Kidney capillary endothelial cell (primary cell): ENCODE measurements at regions not wholly inside any gene's neighbourhood (a gene's known extent, or its start where the extent isn't known, plus 50 kb on each side); places are given as distances from the start of the nearest gene placed in this dataset.

Experiments
- DNase-seq: peaks from one replicate; pipeline ENCODE4 v3.0.0-alpha.2; 2018; ENCODE audit warnings: low spot score

DNA sequence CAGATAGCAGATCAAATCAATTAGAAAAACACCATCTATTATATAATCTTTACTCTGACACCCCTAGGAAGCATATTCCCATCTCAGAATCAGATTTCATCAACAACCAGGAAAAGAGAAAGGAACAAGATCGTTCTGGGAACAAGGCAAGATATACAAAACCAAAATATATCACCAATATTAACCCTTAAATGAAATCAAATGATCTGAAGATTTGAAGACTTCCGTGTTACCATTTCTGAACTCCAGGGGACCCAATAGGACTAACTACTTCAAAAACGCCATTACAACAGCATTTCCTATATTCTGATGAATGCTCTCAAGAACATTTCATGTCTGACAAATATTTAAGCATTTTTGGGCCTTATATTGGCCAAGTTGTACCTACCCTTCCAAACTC, 624.2 kb upstream of the ZFHX3 start:
- no peak for DNase-seq

DNA sequence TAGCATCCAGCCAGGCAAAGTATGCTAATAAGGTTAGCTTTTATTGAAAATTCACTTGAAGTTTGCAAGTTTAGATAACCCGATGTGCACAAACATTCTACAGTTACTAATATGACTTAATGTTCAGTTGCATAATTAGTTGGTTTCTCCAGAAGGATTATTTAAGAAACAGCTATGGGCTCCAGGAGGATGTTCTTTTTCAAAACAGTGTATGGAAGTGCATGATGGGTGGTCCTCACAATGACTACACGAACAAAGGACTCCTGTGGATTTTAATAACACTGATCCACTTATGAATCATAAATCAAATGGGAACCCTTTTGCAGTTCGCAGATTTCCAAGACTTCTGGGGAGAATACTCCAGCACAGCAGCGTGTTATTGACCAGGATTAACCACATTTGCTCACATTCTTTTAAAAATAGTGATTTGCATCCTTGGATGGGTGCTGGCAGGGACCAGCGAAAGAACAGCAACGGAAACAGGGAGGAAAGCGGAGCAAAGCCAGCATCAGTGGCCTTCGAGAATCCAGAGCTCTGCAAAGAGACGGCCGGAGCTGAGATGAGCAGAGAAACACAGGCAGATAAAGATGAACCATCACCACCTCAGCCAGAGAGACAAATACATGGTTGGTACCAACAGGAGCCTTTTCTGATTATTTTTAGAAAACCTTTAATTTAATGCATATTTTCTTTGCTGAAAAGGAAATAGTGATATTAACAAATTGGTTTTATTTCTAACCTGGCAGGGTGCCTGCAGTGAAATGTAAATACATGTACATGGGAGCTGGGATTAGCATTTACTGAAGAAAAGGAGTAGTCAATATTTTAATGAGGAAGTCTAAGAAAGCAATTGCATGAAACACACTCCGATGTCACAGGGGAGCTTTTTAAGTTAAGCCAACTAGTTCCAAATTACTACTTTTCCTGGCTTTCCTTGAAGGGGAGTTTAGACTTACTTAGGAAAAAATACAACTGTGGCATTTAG, 623.2 kb upstream of the ZFHX3 start:
- DNase-seq, result no peak

DNA sequence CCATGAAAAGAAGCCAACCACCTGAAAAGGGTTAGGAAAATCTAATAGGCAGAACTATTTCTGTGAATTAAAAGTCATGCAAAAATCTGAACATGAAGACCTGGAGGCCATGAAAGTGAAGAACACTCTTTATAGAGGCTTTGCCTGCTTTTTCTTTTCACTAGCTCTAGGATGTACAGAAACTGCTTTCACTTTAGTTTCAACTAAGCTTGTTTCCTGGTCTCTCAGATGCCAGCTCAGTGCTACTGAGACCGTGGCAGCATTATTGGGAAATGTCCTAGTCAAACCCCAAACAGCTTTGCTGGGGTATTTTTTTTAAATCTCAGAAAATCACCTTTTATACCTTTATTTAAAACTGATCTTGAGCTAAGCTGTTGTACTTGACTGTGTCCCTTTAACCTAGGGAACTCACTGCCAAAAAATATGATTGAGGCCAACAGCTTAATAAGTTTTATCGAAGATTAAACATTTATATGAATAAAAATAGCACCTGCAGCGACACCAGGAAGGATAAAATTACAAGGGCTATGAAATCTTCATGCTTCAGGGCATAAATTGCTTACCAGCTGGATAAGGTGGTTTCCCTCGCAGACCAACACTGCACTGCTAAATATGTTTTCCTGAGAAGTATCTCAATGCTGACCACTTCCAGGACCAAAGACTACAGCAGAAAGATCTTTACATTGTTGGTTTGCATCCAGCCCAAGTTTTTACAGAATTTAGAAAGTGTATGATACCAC, 621.8 kb upstream of the ZFHX3 start:
- DNase-seq, result no peak

DNA sequence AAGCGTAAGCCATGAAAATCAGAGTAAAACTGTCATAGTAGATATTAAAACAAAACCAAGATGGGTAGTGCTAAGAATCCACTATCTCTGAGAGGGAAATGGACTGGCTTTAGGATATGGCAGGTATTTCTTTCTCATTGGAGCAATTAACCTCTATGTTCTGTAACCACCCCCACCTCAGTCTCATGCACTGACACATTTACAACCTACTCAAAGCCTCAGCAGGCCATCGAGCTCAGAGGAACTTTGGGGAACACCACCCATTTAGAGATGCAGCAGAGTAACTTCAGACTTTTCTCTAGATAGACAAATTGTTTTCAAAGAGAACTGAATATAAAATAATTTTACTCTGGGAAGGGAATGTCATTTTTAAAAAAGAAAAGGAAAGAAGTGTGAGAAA, 615.8 kb upstream of the ZFHX3 start:
- DNase-seq, result no peak

DNA sequence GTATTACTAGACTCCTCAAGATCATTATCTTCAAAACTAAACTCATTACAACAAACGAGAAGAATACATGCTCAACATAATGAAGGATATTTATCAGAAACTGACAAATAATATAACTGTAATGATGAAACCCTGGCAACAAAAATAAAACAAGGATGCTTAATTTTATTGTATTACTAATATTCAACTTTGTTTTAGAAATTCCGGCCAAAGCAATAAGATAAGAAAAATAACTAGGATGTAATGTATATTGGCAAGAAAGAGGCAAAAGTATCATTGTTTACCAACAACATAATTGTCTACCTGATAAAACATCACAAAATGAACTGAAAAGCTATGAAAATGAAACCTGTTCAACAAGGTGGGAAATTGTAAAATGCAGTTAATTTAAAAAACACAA, 588.3 kb upstream of the ZFHX3 start:
- DNase-seq, result no peak

DNA sequence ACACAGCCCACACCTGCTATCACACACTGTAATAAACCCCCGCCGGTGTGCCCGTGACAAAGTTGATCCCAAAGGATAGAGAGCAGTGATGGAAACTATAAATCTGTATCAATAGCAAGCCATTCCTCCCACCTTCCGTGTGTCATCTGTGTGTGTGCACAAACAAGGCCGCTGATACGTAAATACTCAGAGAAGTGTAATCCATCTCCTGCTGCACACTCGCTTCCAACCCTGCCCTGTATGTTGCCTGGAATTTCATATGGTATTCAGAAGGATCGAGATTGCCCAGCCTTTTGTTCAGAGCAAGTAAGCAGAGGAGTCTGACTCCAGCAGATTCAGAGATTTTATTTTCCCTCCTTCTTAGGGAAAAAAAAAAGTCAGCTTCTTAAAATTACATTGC, 581.1 kb upstream of the ZFHX3 start:
- no peak for DNase-seq

DNA sequence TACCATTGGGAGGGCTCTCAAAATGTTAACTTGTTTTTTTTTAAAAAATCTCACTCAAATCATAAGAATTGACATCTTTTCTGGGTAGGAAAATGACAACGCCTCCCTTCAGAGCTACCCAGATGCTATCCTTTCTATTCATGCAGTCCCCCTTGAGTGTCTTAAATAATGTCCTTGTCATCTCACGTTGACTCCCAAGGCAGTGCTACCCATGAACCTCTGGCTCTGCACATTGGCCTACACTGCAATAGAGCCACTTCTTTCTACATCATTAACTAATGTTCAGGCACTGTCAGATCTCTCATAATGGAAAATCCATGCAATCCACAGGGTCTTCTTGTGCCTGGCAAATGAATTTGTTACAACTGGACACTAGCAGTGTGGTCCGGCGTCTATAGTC, 569.8 kb upstream of the ZFHX3 start:
- DNase-seq, result no peak

DNA sequence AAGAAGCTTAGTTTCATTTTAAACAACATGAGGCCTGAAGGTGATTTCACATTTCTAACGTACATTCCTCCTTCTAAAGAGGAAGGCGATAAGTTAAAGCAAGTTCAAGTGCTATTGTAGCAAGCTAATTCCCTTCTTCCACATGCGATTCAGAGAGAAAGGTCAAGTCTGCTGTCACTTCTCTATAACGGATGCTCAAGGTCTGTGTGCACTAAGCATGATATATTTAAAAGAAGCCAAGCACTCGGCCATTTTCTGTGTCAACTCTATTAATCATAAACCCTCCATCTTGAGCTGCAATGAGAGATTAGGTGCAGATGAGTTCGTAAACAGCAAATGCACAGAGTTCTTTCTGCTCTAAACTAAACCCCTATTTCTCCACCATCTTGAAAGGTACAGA, 568.8 kb upstream of the ZFHX3 start:
- DNase-seq, result no peak

DNA sequence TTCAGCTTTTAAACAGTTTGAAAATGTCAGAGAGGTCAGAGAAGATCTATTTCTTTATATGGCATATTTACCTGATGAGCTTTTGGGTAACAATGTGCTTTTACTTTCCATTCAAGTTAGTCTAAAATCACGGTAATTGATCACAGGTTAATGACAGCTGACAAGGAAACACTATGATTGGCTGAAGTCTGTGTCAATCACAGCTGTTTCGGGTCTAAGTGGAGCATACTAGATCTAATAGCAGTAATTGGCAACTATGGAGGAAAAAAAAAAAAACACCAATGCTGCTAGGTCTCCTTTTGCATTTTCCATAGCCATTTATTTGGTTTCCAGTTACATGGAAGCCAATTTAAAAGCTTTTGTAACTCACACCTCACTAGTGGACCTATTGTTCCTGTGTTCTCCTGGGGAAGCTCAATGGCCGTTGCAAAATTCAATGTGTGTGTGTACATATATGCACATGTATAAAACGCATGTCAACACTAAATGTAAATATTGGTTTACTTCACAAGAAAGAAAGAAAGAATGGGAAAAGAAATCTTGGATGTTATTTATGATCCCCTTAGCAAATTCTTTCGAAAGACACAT, 568.3 kb upstream of the ZFHX3 start:
- no peak for DNase-seq

DNA sequence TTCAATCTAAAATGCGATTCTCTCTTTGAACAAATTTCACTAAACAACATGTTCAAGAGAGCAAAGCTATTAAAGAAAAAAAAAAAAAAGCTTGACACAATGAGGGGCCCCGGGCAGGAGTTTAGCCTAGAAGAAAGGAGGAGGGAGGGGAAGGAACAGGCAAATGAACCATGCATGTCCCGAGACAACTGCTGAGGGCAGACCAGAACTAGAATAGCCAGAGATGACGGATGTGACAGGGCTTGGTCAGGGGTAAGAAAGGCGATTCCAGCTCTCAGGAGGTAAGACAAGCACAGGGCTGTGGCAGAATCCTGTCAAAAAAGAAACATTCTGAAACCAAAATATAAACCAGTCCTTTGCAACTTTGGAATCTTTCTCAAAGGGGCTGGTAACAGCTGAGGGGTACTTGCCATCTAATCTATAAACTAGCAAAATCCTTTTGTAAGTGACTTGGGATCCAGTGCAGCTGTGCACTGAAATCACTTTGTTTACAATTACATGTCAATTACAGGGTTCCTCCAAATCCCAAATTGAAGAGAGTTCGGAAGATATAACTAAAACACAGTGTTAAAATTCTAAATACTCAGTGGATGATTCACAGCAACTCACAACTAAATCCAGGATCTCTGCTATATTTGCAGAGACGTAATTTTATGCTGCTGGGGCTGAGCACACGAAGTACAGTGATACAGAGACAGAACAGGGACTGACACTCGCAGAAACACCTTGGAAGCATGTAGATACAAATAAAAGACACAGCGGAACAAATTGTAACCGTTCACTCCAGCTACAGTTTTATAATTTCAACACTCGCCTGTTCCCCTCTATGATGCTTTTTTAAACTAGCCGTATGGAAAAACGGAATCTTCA, 567.4 kb upstream of the ZFHX3 start:
- DNase-seq, result no peak

DNA sequence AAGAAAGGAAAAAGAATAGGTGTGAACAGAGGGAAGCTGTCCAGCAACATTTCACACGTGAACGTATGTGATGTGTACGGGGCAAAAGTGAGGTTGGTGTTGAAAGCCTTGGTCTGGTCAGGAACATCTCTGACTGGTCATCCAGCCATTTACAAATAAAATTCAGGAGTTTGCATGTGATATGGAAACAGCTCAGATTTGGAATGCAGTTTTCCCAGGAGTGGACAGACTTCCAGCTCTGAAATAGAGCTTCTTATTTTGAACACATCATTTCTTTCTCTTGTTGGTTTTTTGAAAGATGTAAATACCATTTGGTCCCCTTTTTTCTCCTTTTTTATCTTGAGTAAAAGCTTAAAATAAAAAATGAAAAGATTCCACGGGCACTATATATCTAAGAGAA, 566.2 kb upstream of the ZFHX3 start:
- no peak for DNase-seq

DNA sequence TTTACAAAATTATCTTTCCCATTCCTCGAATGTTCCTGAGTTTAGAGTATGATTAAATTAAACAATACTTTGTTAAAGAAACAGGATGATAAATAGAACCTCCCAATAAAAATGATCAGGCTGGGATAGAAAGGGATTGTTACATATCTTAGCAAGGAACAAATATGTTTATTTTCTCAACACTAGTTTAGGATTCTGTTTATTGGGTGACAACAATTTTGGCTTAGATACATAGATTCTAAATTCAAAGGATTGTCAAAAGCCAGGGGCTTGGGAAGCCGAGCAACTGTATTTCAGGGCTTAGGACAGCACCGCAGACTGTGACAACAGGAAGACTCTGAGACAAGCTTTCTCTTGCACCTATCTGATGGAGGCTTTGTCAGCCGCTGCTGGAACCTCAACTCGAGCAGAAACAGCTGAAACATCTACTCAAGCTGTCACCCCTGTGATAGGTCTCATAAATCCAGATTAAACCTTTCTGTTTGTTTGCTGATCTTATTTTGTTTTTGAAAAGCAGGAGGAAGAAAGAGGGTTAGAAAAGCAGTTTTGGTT, 562.8 kb upstream of the ZFHX3 start:
- no peak for DNase-seq

DNA sequence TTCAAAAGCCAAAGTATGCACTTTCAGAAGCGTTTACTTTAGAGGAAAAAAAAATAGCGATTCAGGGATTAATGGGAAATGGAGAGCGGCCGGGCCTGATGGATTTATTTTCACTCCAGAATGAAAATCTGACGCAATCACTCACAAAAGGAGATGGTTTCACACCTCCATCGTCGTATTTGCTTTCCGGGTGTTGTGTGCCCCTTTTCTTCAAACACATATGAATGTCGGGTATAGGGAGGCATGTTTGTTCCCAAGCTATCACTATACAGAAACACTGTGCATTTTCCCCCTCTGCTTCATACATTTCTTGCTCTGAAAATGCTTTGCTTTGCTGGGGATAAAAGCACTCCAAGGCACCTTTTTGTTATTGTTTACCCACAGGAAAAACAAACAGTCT, 562.2 kb upstream of the ZFHX3 start:
- DNase-seq, result no peak

DNA sequence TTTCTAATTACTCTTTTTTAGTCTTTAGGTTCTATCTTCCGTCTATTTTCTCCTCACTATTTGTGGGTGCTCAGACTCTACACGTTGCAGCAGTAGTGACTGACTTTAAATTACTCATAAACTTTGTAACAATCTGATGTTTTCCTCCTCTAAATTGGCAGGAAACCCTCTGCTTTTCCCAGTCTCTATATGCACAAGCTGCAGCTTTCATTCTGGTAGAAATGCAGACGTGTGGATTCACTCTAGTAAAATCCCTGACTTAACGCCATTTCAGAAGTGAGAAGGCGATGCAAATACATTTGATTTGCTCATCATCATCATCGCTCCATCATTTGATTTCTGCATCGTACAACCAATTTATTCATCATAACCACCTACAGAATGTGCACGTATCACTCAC, 561.0 kb upstream of the ZFHX3 start:
- DNase-seq, result no peak

DNA sequence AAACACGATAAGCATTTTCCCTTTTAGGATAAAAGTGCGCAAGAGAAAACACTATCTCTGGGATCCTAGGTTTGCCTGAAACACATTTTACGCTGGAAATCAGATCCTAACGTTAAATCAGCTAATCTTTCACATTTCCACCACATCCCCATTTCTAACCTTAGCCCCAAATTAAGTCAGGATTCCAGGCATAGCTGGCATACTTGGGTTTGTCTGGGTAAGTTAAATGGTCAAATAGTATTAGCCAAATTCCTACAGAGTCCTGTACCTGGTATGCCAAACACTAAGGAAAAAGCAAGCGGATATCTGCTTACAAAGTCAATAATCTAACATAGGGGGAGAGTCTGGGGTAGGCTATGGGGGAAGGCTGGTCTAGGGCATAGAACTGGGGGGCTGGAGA, 557.4 kb upstream of the ZFHX3 start:
- no peak for DNase-seq

DNA sequence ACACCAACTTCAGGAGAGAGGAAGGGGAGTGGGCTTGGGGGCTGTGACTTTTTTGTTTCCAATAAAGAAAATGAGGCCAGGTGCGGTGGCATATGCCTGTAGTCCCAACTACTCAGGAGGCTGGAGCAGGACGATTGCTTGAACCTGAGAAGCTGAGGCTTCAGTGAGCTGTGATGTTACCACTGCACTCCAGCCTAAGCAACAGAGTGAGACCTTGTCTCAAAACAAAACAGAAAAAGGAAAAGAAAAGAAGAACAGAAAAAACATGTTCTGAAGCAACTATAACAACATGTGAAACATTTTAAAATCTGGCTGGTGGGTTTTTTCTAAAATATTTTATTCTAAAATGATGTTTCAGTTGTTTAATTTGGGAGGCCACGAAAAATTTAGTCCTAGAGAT, 554.0 kb upstream of the ZFHX3 start:
- DNase-seq, result no peak

DNA sequence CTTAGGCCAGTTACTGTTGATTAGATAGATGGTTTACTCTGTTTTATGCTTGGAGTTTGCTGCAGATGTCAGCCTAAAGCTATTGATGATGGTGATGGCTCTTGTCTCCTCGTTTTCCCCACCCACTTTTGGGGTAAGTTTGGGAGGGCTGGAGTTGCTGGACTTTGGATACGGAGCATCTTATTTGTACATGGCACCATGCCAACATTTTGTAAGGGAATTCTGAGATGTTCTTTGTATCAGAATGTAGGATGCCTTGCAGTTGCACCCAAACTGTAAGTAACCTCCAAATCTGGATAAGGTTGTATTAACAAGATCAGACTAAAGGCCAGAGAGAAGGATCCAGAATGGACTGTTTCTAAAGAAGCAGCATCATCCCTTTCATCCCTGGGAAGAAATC, 551.9 kb upstream of the ZFHX3 start:
- DNase-seq, result no peak

DNA sequence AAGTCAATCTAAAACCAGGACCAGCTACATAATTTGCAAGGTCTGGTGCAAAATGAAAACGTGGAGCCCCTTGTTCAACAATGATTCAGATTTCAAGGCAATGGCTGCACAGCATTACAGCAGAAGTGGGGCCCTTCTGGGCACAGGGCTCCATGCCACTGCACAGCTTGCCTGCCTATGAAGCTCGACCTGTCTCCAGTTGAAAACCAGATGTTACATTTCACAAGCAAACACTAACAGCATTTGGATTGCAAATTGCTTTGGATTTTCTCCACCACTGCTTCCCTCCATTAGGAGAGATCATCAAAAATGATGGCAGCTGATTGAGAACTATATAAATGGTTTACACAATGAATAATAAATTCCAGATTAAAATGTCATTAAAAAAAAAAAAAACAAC, 551.4 kb upstream of the ZFHX3 start:
- DNase-seq, result no peak

DNA sequence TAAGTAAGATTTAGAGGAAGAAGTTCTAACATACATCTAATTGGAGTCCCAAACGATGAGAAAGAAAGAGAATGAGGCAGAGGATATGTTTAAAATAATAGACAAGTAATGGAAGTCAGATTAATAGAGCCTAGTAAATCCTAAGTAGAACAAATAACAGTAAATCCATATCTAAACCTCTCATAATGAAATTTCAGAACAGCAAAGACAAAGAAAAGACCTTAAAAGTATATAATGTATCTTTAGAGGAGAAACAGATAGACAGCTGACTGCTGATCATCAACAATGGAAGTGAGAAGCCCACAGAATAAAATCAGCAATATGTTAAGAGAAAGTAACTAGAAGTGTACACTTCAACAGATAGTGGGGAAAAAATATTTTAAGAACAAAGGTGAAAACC, 536.2 kb upstream of the ZFHX3 start:
- DNase-seq, result no peak

DNA sequence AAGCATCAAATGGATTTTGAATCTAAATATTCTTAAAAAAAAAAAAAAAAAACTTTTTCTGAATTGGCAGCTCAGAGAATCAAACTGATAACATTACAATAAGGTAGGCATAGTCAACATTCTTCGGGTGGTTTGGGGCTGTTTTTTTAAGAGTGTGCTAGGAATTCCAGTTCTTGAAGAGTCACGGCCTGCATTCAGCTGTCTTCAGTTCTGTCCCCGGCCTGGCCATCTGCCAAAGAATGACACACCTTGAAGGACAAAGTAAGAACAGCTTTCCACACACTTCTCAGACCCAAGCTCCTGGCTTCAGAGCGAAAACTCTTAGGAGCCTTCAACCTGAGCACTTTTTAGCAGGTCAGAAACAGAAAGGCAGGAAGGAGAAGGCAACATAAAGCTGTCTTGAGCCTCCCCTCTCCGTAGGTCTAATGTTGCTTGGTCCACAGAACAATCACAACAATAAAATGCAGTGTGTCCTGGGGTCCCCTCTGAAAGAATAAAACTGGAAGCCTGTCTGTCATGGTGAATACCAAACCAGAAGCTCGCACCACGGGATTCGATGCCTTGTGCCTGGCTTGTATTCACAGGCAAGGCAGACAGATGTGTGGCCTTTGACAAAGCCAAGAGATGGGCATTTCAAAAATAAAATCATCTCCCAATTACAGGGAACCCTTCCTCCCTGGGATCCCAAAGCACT, 524.4 kb upstream of the ZFHX3 start:
- peak; percentile 26 for DNase-seq
